GM08714 (cell line): ENCODE measurements at regions not wholly inside any gene's neighbourhood (a gene's known extent, or its start where the extent isn't known, plus 50 kb on each side); places are given as distances from the start of the nearest gene placed in this dataset.
"Not testable (repeated sequence)": the region's sequence is repeated elsewhere in the genome, so short reads cannot be mapped to it uniquely, and the experiment has no call there.

ENCODE experiments used
- H3K4me3 ChIP-seq: fragments of 200-500 bp; sonication (Bioruptor generic); 2 replicates; pipeline ENCODE4 v1.5.1; 2014; ENCODE audit warnings: mild to moderate bottlenecking, low read length, inconsistent platforms
- ZNF274 ChIP-seq: IDR thresholded peaks from 2 replicates; pipeline ENCODE4 v1.6.1; 2012; ENCODE audit warnings: mild to moderate bottlenecking, low read depth, low read length

- TF ChIP-seq ZNF274, result no peak
- no peak overlapping the region for H3K4me3 ChIP-seq
Measured at GRCh38 chr4:53959343-53960120, 104.9 kb downstream of the CHIC2 start.

DNA sequence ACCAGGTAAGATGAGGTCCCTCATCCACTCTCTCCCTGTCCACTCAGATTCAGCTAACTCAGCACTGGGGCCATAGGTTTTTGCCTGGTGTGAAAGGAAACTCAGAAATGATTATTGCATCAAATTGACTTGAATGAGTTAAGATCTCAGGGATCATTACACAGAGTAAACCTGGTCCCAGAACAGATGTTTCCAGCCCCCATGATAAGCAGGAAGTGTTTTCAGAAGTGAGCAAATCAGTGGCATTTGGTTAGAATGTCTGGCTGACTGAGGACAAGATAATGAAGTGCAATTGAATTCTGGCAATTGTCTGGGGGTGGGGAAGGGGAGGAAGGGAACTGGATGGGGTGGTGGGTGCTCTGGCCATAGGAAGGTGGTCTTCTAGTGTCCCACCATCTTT lies 108.0 kb downstream of the CHIC2 start:
- TF ChIP-seq ZNF274, result no peak

DNA sequence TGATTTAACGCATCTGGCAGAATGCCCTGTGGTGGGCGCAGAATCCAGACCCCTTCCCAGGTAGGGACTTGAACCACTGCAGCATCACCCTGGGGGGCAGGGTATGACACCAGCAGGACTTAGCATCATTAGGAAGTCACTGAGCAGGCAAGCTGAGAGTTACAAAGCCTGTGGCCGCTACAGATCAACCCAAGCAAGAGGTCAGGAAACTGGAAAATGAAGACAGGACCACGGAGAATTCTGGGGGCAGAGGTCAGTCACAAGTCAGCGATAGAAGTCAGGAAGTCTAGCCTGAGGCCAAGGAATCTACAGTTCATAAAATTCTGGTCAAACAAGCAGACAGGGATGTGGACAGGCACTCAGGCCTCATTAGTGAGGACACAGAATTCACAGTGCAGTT lies 108.4 kb downstream of the CHIC2 start:
- H3K4me3 ChIP-seq, result no peak overlapping the region
- no peak for TF ChIP-seq ZNF274

More for the DNA sequence above, 108.0 kb downstream of the CHIC2 start:
- no peak overlapping the region for H3K4me3 ChIP-seq

DNA sequence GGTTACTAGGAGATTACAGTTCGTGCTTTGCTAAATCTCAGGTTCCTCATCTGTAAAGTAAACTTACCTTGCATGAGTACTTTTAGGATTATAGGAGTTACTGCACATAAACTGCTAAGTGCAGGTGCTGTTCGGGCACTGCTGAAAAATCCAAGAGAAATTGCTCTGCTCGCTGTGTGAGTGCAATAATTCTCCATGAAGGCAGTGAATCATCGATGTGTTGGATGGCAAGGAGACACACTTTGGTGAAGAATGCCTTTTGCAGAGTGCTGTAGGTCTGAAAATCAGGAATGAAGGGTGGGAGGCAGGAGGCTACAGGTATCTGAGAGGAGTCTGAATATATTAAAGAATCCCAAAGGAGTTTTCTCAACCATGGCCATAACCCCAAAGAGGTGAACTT lies 113.0 kb downstream of the CHIC2 start:
- TF ChIP-seq ZNF274, result no peak
- no peak overlapping the region for H3K4me3 ChIP-seq

GRCh38 chr4:53943345-53944085 lies 120.9 kb downstream of the CHIC2 start:
- H3K4me3 ChIP-seq, result no peak overlapping the region
- no peak for TF ChIP-seq ZNF274

DNA sequence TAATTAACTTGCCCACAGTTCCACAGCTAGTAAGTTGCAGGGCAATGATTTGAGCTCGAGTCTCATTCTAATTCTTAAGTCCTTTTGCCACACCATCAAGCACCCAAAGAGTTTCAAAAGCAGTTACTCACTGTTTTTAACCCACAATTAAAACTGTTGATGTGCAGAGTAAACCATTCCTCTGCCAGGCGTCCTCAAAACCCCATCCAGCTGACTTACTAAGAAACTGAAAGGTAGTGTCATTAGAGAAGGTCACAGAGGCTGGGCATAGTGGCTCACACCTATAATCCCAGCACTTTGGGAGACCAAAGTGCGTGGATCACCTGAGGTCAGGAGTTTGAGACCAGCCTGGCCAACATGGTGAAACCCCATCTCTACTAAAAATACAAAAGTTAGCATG lies 121.7 kb downstream of the CHIC2 start:
- no peak for TF ChIP-seq ZNF274
- H3K4me3 ChIP-seq, result no peak overlapping the region

- no peak overlapping the region for H3K4me3 ChIP-seq
- no peak for TF ChIP-seq ZNF274
Measured at GRCh38 chr4:53941331-53941730, 123.1 kb downstream of the CHIC2 start.

DNA sequence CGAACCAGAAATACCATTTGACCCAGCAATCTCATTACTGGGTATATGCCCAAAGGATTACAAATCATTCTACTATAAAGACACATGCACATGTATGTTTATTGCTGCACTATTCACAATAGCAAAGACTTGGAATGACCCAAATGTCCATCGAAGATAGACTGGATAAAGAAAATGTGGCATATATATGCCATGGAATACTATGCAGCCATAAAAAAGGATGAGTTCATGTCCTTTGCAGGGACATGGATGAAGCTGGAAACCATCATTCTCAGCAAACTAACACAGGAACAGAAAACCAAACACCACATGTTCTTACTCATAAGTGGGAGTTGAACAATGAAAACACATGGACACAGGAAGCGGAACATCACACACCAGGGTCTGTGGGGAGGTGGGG lies 124.5 kb downstream of the CHIC2 start:
- H3K4me3 ChIP-seq, result not testable (repeated sequence)

- H3K4me3 ChIP-seq, result no peak overlapping the region
- TF ChIP-seq ZNF274, result no peak
Measured at GRCh38 chr4:53937918-53938317, 126.5 kb downstream of the CHIC2 start.

DNA sequence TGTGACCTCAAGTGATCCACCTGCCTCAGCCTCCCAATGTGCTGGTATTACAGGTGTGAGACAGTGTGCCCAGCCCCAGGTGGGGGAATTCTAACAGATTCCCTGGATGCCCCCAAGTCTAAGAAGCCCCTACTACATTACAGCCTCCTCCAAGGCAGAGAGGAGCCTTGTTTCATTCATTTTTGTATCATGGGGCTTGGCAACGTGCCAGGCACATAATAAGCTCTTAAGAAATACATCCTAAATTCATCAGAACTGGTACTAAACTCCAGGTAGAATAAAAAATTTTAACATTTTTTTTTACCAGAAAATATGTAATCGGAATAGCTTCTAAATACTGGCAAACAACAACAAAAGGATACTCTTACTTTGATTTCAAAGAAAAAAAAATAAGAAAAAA lies 127.1 kb downstream of the CHIC2 start:
- no peak for TF ChIP-seq ZNF274
- no peak overlapping the region for H3K4me3 ChIP-seq

GRCh38 chr4:53935780-53936179 lies 128.6 kb downstream of the CHIC2 start:
- no peak for TF ChIP-seq ZNF274
- H3K4me3 ChIP-seq, result no peak overlapping the region

DNA sequence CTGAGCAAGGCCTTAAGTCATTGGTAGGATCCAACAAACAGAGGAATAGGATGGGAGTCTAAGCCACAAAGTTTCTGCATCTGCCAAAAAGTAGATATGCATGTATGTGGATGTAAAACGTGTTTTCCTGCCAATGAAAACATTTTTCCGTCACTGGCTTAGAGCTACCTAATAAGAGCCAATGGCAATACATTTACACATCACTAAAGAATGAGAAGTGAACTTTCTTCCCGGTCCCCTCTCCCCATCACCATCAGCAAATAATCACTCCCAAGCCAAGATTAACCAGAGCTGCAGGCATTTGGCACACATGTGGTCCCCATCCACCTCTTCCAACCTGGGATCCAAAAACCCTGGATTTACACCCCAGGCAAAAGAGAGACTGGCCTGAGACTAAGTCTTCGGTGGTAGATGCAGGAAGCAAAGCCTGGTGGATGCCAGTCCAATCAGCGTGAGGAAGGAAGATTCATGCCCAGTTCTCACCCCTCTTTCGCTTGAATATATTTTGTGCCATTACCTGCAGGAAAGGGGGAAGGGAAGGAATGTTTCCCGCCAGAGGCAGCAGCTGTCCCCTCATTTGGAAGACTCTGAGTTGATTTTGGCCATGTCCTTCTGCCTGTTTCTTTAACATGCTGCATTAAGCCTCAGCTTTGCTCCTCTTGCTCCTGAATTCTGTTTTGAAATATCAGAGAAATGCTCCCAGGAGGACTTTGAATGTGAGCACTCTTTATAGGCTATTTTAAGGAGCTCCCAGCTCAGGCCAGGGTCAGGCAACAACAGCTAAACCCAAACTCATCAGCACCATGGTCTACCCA lies 131.4 kb downstream of the CHIC2 start:
- no peak for TF ChIP-seq ZNF274
- no peak overlapping the region for H3K4me3 ChIP-seq

- no peak overlapping the region for H3K4me3 ChIP-seq
- no peak for TF ChIP-seq ZNF274
Measured at GRCh38 chr4:53931461-53931961, 132.9 kb downstream of the CHIC2 start.
